ENCODE measurements at regions not wholly inside any gene's neighbourhood (a gene's known extent, or its start where the extent isn't known, plus 50 kb on each side); places are given as distances from the start of the nearest gene placed in this dataset.

DNA sequence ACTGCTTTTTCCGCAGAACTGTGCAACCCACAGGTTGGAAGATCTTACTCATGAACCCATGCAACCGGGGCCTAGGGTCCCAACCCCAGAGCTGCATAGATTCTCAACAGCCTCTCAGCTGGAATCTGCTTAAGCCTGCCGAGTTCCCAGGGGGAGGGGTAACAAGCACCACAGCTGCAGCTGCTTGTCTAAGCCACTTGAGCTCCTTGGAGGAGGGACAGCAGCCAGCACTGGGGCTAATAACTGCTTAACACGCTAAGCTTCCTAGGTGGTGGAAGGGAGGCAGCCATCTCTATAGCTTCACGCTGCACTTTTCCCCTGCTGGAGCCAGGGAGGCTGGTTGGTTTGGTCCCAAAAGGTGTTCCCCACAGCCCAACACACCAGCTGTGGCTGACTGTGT, 311.6 kb downstream of the DSC3 start:
- Histone ChIP-seq H3K9me3 (ENCODE audit: control insufficient read depth, insufficient read depth, low read depth, low read length) (no peaks in the 10 kb centered on the region), H4K20me1 (ENCODE audit: control insufficient read depth, extremely low read depth, insufficient read depth, low read length) (no peaks in the 10 kb centered on the region), H3K79me2 (ENCODE audit: control insufficient read depth, insufficient read depth, low read length) (no peaks in the 10 kb centered on the region), H3K27me3 (ENCODE audit: control insufficient read depth, insufficient read depth, low read length) (no peaks in the 10 kb centered on the region), H3K9ac (ENCODE audit: insufficient read depth, low read length) (no peak overlapping the region), H3K4me2 (ENCODE audit: extremely low read depth, insufficient read depth, low read length) (no peak overlapping the region), H3K4me1 (ENCODE audit: control insufficient read depth, extremely low read depth, insufficient read depth, low read length) (no peaks in the 10 kb centered on the region), H3K36me3 (ENCODE audit: control insufficient read depth, insufficient read depth, low read length) (no peaks in the 10 kb centered on the region), H3K27ac (ENCODE audit: insufficient read depth, low read length) (no peak overlapping the region), H2AFZ (ENCODE audit: low read length) (no peak overlapping the region), H3K4me3 (replicated peaks in 1 of 4; ENCODE audit: control extremely low read depth in 1 of 4, insufficient read depth in 1 of 4, low read depth in 3 of 4, low read length in 4 of 4) (no peak overlapping the region)
- DNase-seq (ENCODE audit: low read depth in 2 of 2), result no peak
- TF ChIP-seq EZH2 (IDR thresholded peaks at IDR 0.05; ENCODE audit: low read length, missing control alignments), result no peak
- TF ChIP-seq, protein P1, sequence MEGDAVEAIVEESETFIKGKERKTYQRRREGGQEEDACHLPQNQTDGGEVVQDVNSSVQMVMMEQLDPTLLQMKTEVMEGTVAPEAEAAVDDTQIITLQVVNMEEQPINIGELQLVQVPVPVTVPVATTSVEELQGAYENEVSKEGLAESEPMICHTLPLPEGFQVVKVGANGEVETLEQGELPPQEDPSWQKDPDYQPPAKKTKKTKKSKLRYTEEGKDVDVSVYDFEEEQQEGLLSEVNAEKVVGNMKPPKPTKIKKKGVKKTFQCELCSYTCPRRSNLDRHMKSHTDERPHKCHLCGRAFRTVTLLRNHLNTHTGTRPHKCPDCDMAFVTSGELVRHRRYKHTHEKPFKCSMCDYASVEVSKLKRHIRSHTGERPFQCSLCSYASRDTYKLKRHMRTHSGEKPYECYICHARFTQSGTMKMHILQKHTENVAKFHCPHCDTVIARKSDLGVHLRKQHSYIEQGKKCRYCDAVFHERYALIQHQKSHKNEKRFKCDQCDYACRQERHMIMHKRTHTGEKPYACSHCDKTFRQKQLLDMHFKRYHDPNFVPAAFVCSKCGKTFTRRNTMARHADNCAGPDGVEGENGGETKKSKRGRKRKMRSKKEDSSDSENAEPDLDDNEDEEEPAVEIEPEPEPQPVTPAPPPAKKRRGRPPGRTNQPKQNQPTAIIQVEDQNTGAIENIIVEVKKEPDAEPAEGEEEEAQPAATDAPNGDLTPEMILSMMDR (conservative IDR thresholded peaks at IDR 0.05 in 1 of 2, IDR thresholded peaks at IDR 0.05 in 1 of 2; ENCODE audit: low read depth in 1 of 2, low read length in 2 of 2), result no peak

DNA sequence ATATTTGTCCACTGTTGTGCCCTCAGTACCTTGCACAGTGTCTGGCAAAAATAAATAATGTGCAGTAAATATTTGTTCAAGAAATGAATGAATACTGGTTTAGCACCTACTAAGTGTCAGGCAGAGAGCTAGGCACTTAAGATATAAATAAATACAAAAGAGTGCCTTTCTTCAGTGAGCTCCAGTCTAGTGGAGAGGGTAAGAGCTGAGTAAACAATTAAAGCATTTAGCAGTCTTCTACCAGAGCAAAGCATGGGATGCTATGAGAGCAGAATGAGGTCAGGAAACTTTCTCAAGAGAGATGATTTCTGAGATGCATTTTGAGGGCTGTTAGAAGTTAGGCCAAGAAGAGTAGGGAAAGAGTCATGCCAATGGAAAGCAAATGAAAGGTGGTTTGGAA, 314.7 kb downstream of the DSC3 start:
- H3K27ac ChIP-seq (ENCODE audit: insufficient read depth, low read length), result no peak overlapping the region
- H3K79me2 ChIP-seq (ENCODE audit: control insufficient read depth, insufficient read depth, low read length), result no peaks in the 10 kb centered on the region
- H3K4me3 ChIP-seq (replicated peaks in 1 of 4; ENCODE audit: control extremely low read depth in 1 of 4, insufficient read depth in 1 of 4, low read depth in 3 of 4, low read length in 4 of 4), result no peak overlapping the region
- no peaks in the 10 kb centered on the region for H3K9me3 ChIP-seq (ENCODE audit: control insufficient read depth, insufficient read depth, low read depth, low read length)
- TF ChIP-seq, protein P1 (conservative IDR thresholded peaks at IDR 0.05 in 1 of 2, IDR thresholded peaks at IDR 0.05 in 1 of 2; ENCODE audit: low read depth in 1 of 2, low read length in 2 of 2), result no peak
- no peak for TF ChIP-seq EZH2 (IDR thresholded peaks at IDR 0.05; ENCODE audit: low read length, missing control alignments)
- H3K4me2 ChIP-seq (ENCODE audit: extremely low read depth, insufficient read depth, low read length), result no peak overlapping the region
- H3K36me3 ChIP-seq (ENCODE audit: control insufficient read depth, insufficient read depth, low read length), result no peaks in the 10 kb centered on the region
- no peak for DNase-seq (ENCODE audit: low read depth in 2 of 2)
- H3K4me1 ChIP-seq (ENCODE audit: control insufficient read depth, extremely low read depth, insufficient read depth, low read length), result no peaks in the 10 kb centered on the region
- no peaks in the 10 kb centered on the region for H3K27me3 ChIP-seq (ENCODE audit: control insufficient read depth, insufficient read depth, low read length)
- H4K20me1 ChIP-seq (ENCODE audit: control insufficient read depth, extremely low read depth, insufficient read depth, low read length), result no peaks in the 10 kb centered on the region
- no peak overlapping the region for H2AFZ ChIP-seq (ENCODE audit: low read length)
- no peak overlapping the region for H3K9ac ChIP-seq (ENCODE audit: insufficient read depth, low read length)

DNA sequence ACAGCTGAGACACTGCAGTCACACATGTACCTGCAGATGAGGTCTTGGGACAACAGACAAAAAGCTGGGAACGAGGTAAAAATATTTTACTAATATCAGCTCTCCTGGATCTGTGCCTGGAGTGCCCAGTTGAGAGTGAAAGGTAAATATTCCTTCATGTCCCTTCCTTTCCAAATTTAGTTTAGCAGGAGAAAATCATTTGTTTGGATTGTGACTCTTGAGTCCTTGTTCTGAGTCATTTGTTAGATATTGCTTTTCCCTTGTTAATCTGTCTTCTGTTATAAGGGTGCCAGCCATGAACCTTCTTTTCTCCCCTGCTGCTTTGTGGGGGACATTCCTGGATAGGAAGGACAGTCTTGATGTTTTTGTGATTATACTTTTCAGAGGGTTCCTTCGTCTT, 329.2 kb downstream of the DSC3 start:
- Histone ChIP-seq H3K4me2 (ENCODE audit: extremely low read depth, insufficient read depth, low read length) (no peak overlapping the region), H3K36me3 (ENCODE audit: control insufficient read depth, insufficient read depth, low read length) (no peaks in the 10 kb centered on the region), H3K4me1 (ENCODE audit: control insufficient read depth, extremely low read depth, insufficient read depth, low read length) (no peaks in the 10 kb centered on the region), H3K79me2 (ENCODE audit: control insufficient read depth, insufficient read depth, low read length) (no peaks in the 10 kb centered on the region), H3K9me3 (ENCODE audit: control insufficient read depth, insufficient read depth, low read depth, low read length) (no peaks in the 10 kb centered on the region), H3K27ac (ENCODE audit: insufficient read depth, low read length) (no peak overlapping the region), H3K27me3 (ENCODE audit: control insufficient read depth, insufficient read depth, low read length) (no peaks in the 10 kb centered on the region), H2AFZ (ENCODE audit: low read length) (no peak overlapping the region), H3K9ac (ENCODE audit: insufficient read depth, low read length) (no peak overlapping the region), H3K4me3 (replicated peaks in 1 of 4; ENCODE audit: control extremely low read depth in 1 of 4, insufficient read depth in 1 of 4, low read depth in 3 of 4, low read length in 4 of 4) (no peak overlapping the region), H4K20me1 (ENCODE audit: control insufficient read depth, extremely low read depth, insufficient read depth, low read length) (no peaks in the 10 kb centered on the region)
- no peak for DNase-seq (ENCODE audit: low read depth in 2 of 2)
- TF ChIP-seq EZH2 (IDR thresholded peaks at IDR 0.05; ENCODE audit: low read length, missing control alignments), result no peak
- TF ChIP-seq, protein P1 (conservative IDR thresholded peaks at IDR 0.05 in 1 of 2, IDR thresholded peaks at IDR 0.05 in 1 of 2; ENCODE audit: low read depth in 1 of 2, low read length in 2 of 2), result no peak

All from fibroblast of lung (primary cell).